Astrocyte (in vitro differentiated cells and primary cell): ENCODE measurements at regions not wholly inside any gene's neighbourhood (a gene's known extent, or its start where the extent isn't known, plus 50 kb on each side); places are given as distances from the start of the nearest gene placed in this dataset.

ENCODE experiments used
- CTCF ChIP-seq: IDR thresholded peaks from 2 replicates; pipeline ENCODE4 v1.5.1; 2011; ENCODE audit warnings: low read depth, mild to moderate bottlenecking, inconsistent platforms, low read length, moderate library complexity; ENCODE audit not compliant: insufficient read depth
- EZH2 ChIP-seq: IDR thresholded peaks from 2 replicates; pipeline ENCODE4 v1.6.1; 2012; ENCODE audit warnings: mild to moderate bottlenecking, low read length, inconsistent platforms; ENCODE audit not compliant: insufficient read depth

- no peak for TF ChIP-seq CTCF
- no peak for TF ChIP-seq EZH2
These were observed 483.8 kb downstream of the GALR1 start for GRCh38 chr18:77733292-77733903.
